ENCODE measurements at regions not wholly inside any gene's neighbourhood (a gene's known extent, or its start where the extent isn't known, plus 50 kb on each side); places are given as distances from the start of the nearest gene placed in this dataset.

DNA sequence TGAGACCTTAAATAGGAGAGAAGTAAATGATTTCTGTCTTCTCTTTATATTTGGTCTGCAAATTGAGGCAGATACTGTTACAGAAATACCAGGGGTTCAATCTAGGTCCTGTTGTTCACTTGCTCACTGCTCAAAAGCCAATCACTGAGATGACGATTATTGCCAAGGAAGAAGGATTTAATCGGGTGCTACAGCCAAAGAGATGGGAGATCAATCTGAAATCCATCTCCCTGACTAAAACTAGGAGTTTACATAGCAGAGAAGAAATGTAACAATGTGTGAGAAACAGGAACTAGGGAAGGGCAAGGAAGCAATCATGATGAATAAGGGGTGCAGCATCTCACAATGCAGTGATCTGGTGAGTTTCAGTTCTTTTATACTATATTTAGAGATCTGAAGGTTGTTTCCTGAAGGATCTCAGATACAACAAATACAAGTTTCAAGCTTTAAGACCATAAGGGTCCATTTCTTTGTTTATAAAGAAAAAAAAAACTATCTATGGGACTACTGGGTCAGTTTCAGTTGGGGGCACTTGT, 117.9 kb upstream of the FAM9B start:
- DNase-seq: no peak
- Histone ChIP-seq H3K36me3 (ENCODE audit: control insufficient read depth in 3 of 3, insufficient read depth in 2 of 3, low read depth in 1 of 3, low read length in 3 of 3) (no peaks in the 10 kb centered on the region), H3K27ac (ENCODE audit: low read depth in 1 of 3, low read length in 2 of 3) (no peak overlapping the region), H3K27me3 (ENCODE audit: control insufficient read depth in 3 of 3, insufficient read depth in 3 of 3, low read length in 3 of 3) (no peaks in the 10 kb centered on the region), H3K9me3 (ENCODE audit: control insufficient read depth in 2 of 2, insufficient read depth in 1 of 2, low read depth in 1 of 2, low read length in 1 of 2) (no peaks in the 10 kb centered on the region), H3K4me3 (ENCODE audit: low read depth in 1 of 3, low read length in 3 of 3) (no peak overlapping the region), H3K4me1 (ENCODE audit: control insufficient read depth in 3 of 3, insufficient read depth in 2 of 3, low read depth in 1 of 3, low read length in 2 of 3) (no peaks in the 10 kb centered on the region)
- 91 to 97% (median 96%) methylated on average over 2 of the region's 2 CpGs for WGBS, 3 donors
- FAIRE-seq: no peak

DNA sequence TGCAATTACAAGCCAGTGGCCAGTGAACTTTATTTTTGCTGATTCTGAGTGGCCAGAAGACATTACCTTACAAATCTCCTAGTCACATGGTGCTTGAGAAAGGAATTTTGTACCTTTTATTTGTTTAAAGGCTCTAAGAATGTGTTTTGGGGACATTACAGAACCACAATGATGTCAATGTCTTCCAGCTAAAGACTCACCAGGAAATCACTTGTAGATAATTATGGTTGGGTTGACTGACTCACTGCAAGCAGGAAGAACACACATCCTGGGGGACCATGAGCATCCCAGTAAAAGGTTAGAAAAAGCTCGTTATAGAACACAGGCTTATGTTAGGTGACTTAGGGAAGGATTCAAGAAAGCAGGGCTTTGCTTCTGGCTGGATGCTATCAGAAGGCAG, 119.4 kb upstream of the FAM9B start:
- FAIRE-seq: no peak
- WGBS, 3 donors: 66 to 75% (median 72%) methylated on average over 1 of the region's 1 CpG

DNA sequence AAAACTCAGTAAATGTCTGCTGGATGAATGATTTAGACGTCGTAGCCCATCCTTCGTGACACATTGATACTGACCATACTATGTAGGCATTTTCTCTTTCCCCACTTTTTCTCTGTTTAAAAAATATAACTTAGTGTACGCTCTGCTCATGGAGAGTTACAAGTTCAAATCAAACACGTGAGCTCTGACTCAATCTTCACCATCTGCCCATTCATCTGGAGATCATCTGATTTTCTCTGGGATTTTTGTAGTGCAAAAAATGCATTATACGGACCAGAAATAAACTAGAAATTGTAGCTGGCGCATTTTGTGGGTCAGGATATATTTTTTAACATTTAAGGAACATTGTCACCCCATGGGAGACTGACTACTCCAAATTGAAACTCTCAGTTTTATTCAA, 124.7 kb upstream of the FAM9B start:
- H3K9me3 ChIP-seq (ENCODE audit: control insufficient read depth in 2 of 2, insufficient read depth in 1 of 2, low read depth in 1 of 2, low read length in 1 of 2): no peaks in the 10 kb centered on the region
- H3K4me1 ChIP-seq (ENCODE audit: control insufficient read depth in 3 of 3, insufficient read depth in 2 of 3, low read depth in 1 of 3, low read length in 2 of 3): no peaks in the 10 kb centered on the region
- no peaks in the 10 kb centered on the region for H3K27me3 ChIP-seq (ENCODE audit: control insufficient read depth in 3 of 3, insufficient read depth in 3 of 3, low read length in 3 of 3)
- no peak overlapping the region for H3K27ac ChIP-seq (ENCODE audit: low read depth in 1 of 3, low read length in 2 of 3)
- DNase-seq (no peak), FAIRE-seq (no peak)
- no peaks in the 10 kb centered on the region for H3K36me3 ChIP-seq (ENCODE audit: control insufficient read depth in 3 of 3, insufficient read depth in 2 of 3, low read depth in 1 of 3, low read length in 3 of 3)
- no peak overlapping the region for H3K4me3 ChIP-seq (ENCODE audit: low read depth in 1 of 3, low read length in 3 of 3)
- 77 to 90% (median 83%) methylated on average over 7 of the region's 7 CpGs for whole genome bisulfite sequencing, 3 donors

More for the DNA sequence above, 119.4 kb upstream of the FAM9B start:
- H3K27ac ChIP-seq (ENCODE audit: low read depth in 1 of 3, low read length in 2 of 3): no peak overlapping the region
- no peaks in the 10 kb centered on the region for H3K9me3 ChIP-seq (ENCODE audit: control insufficient read depth in 2 of 2, insufficient read depth in 1 of 2, low read depth in 1 of 2, low read length in 1 of 2)
- no peak overlapping the region for H3K4me3 ChIP-seq (ENCODE audit: low read depth in 1 of 3, low read length in 3 of 3)
- no peak for DNase-seq
- H3K4me1 ChIP-seq (ENCODE audit: control insufficient read depth in 3 of 3, insufficient read depth in 2 of 3, low read depth in 1 of 3, low read length in 2 of 3): no peaks in the 10 kb centered on the region
- no peaks in the 10 kb centered on the region for H3K36me3 ChIP-seq (ENCODE audit: control insufficient read depth in 3 of 3, insufficient read depth in 2 of 3, low read depth in 1 of 3, low read length in 3 of 3)
- H3K27me3 ChIP-seq (ENCODE audit: control insufficient read depth in 3 of 3, insufficient read depth in 3 of 3, low read length in 3 of 3): no peaks in the 10 kb centered on the region

DNA sequence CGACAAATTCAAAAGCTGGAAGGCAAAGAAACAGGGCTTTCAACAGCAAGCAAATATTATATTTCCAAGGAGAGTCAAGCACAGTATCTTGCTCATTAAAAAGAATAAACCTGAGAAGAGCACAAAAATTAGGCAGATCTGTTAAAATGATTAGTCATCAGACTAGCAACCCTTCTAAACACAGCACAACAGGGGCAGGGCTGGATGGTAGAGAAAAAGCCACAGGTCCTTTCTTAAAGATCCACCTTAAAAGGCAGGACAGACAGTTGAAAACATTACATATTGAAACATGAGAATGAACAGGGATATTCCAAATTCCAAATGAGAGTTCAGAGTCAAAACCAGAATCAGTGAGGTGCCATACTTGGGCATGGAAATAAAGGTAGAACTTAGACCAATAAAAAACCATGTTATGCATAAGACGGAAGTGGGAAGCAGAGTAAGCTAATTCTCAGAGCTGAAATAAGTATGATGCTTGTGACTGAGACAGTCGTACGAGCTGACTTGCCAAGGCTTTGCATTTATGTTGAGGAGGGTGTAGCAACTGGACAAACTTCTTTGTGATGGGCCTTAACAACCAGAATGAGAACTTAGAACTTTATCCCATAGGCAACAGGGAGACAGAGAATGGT, 126.9 kb upstream of the FAM9B start:
- FAIRE-seq: no peak
- Histone ChIP-seq H3K4me1 (ENCODE audit: control insufficient read depth in 3 of 3, insufficient read depth in 2 of 3, low read depth in 1 of 3, low read length in 2 of 3) (no peaks in the 10 kb centered on the region), H3K27me3 (ENCODE audit: control insufficient read depth in 3 of 3, insufficient read depth in 3 of 3, low read length in 3 of 3) (no peaks in the 10 kb centered on the region), H3K27ac (ENCODE audit: low read depth in 1 of 3, low read length in 2 of 3) (no peak overlapping the region), H3K36me3 (ENCODE audit: control insufficient read depth in 3 of 3, insufficient read depth in 2 of 3, low read depth in 1 of 3, low read length in 3 of 3) (no peaks in the 10 kb centered on the region), H3K9me3 (ENCODE audit: control insufficient read depth in 2 of 2, insufficient read depth in 1 of 2, low read depth in 1 of 2, low read length in 1 of 2) (no peaks in the 10 kb centered on the region), H3K4me3 (ENCODE audit: low read depth in 1 of 3, low read length in 3 of 3) (no peak overlapping the region)
- 81 to 90% (median 88%) methylated on average over 4 of the region's 4 CpGs for WGBS, 3 donors
- DNase-seq: no peak

DNA sequence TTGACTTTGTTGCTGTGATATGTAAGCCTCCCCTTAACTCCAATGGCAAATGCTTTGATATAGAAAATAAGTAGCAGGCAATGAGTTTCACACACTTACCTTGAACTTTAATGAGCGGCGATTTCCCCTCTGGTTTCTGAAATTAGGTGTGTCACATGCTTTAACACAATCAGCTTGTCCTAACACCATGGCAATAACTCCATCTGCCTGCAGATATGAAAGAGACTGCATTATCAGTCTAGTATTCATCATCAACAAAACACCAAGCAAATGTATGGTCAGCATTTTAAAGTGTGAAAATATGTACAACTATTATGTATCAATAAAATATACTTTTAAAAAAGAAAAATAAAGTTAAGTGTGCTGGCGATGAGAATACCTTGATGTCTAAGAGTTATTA, 128.8 kb upstream of the FAM9B start:
- no peak overlapping the region for H3K4me3 ChIP-seq (ENCODE audit: low read depth in 1 of 3, low read length in 3 of 3)
- FAIRE-seq (no peak), DNase-seq (no peak)
- no peaks in the 10 kb centered on the region for H3K9me3 ChIP-seq (ENCODE audit: control insufficient read depth in 2 of 2, insufficient read depth in 1 of 2, low read depth in 1 of 2, low read length in 1 of 2)
- 72 to 89% (median 79%) methylated on average over 3 of the region's 3 CpGs for WGBS, 3 donors
- H3K27ac ChIP-seq (ENCODE audit: low read depth in 1 of 3, low read length in 2 of 3): no peak overlapping the region
- no peaks in the 10 kb centered on the region for H3K36me3 ChIP-seq (ENCODE audit: control insufficient read depth in 3 of 3, insufficient read depth in 2 of 3, low read depth in 1 of 3, low read length in 3 of 3)
- no peaks in the 10 kb centered on the region for H3K27me3 ChIP-seq (ENCODE audit: control insufficient read depth in 3 of 3, insufficient read depth in 3 of 3, low read length in 3 of 3)
- H3K4me1 ChIP-seq (ENCODE audit: control insufficient read depth in 3 of 3, insufficient read depth in 2 of 3, low read depth in 1 of 3, low read length in 2 of 3): no peaks in the 10 kb centered on the region

DNA sequence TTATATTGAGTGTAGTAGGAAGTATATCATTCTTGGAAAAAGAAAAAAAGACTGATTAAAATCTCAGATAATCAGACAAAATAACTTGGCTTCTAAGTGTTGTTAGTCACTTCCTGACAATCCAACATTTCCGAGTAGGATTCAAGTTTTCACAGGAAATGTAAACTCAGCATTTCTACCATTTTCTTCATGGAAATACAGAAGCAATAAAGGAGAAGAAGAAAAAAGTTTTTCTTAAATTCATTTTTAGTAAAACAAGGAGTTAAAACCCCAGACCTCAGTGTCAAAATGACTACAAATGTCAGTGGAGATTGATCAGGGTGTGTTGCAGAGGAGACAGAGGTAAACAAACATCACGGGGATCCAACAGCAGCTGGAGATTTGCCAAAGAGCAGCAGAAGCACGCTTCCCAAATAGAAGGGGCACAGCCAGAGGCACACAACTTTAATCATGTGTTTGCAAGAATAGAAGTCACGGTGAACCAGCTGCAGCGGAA, 129.3 kb upstream of the FAM9B start:
- Histone ChIP-seq H3K27me3 (ENCODE audit: control insufficient read depth in 3 of 3, insufficient read depth in 3 of 3, low read length in 3 of 3) (no peaks in the 10 kb centered on the region), H3K4me1 (ENCODE audit: control insufficient read depth in 3 of 3, insufficient read depth in 2 of 3, low read depth in 1 of 3, low read length in 2 of 3) (no peaks in the 10 kb centered on the region), H3K27ac (ENCODE audit: low read depth in 1 of 3, low read length in 2 of 3) (no peak overlapping the region), H3K4me3 (ENCODE audit: low read depth in 1 of 3, low read length in 3 of 3) (no peak overlapping the region), H3K9me3 (ENCODE audit: control insufficient read depth in 2 of 2, insufficient read depth in 1 of 2, low read depth in 1 of 2, low read length in 1 of 2) (no peaks in the 10 kb centered on the region), H3K36me3 (ENCODE audit: control insufficient read depth in 3 of 3, insufficient read depth in 2 of 3, low read depth in 1 of 3, low read length in 3 of 3) (no peaks in the 10 kb centered on the region)
- DNase-seq (no peak), FAIRE-seq (no peak)
- WGBS, 3 donors: 30 to 37% (median 32%) methylated on average over 5 of the region's 5 CpGs

DNA sequence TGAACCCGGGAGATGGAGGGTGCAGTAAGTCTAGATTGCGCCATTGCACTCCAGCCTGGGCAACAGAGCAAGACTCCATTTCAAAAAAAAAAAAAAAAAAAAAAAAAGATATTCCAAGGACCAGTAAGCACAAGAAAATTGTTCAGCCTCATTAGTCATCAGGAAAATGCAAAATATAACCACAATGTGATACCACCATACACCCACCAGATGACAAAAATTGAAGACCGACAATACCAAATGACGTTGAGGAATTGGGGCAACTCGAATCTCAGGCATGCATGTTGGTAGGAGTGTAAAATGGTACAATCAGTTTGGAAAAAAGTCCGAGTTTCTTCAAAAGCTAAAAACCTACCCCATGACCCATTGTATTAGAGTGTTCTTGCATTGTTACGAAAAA, 130.2 kb upstream of the FAM9B start:
- Histone ChIP-seq H3K4me1 (ENCODE audit: control insufficient read depth in 3 of 3, insufficient read depth in 2 of 3, low read depth in 1 of 3, low read length in 2 of 3) (no peaks in the 10 kb centered on the region), H3K27me3 (ENCODE audit: control insufficient read depth in 3 of 3, insufficient read depth in 3 of 3, low read length in 3 of 3) (no peaks in the 10 kb centered on the region), H3K36me3 (ENCODE audit: control insufficient read depth in 3 of 3, insufficient read depth in 2 of 3, low read depth in 1 of 3, low read length in 3 of 3) (no peaks in the 10 kb centered on the region), H3K4me3 (ENCODE audit: low read depth in 1 of 3, low read length in 3 of 3) (no peak overlapping the region), H3K27ac (ENCODE audit: low read depth in 1 of 3, low read length in 2 of 3) (no peak overlapping the region), H3K9me3 (ENCODE audit: control insufficient read depth in 2 of 2, insufficient read depth in 1 of 2, low read depth in 1 of 2, low read length in 1 of 2) (no peaks in the 10 kb centered on the region)
- DNase-seq (no peak), FAIRE-seq (no peak)
- WGBS, 3 donors: 85 to 89% (median 88%) methylated on average over 7 of the region's 7 CpGs

DNA sequence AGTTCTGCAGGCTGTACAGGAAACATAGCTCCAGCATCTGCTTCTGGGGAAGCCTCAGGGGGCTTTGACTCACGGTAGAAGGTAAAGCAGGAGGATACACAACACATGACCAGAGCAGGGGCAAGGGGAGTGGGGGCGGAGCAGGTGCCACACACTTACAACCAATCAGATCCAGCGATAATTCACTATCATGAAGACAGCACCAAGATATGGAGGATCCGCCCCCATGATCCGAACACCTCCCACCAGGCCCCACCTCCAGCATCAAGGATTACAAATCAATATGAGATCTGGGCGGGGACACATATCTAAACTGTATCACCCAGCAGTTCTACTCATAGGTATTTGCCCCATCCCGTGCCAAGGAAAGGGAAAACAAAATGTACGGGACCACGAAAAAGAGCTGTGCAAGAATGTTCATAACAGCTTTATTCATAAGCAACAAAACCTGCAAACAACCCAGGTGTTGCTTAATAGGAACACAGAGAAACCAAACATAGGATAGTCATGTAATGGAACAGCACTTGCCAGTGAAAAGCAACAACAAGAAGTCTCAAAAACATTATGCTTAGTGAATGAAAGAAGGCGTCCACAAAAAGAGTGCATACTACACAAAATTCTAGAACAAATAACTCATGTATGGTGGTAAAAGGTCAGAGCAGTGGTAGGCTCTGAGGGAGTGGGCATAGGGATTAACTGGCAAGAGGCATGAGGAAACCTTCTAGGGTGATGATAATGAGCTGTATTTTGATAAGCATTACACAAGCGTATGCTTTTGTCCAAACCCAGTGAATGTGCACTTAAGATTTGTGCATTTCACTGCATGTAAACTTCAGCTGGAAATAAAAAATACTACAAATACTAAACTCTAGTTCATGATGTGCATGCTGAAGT, 130.9 kb upstream of the FAM9B start:
- FAIRE-seq (no peak), DNase-seq (no peak)
- no peaks in the 10 kb centered on the region for H3K27me3 ChIP-seq (ENCODE audit: control insufficient read depth in 3 of 3, insufficient read depth in 3 of 3, low read length in 3 of 3)
- no peaks in the 10 kb centered on the region for H3K9me3 ChIP-seq (ENCODE audit: control insufficient read depth in 2 of 2, insufficient read depth in 1 of 2, low read depth in 1 of 2, low read length in 1 of 2)
- H3K36me3 ChIP-seq (ENCODE audit: control insufficient read depth in 3 of 3, insufficient read depth in 2 of 3, low read depth in 1 of 3, low read length in 3 of 3): no peaks in the 10 kb centered on the region
- 79 to 85% (median 82%) methylated on average over 11 of the region's 11 CpGs for WGBS, 3 donors
- H3K4me1 ChIP-seq (ENCODE audit: control insufficient read depth in 3 of 3, insufficient read depth in 2 of 3, low read depth in 1 of 3, low read length in 2 of 3): no peaks in the 10 kb centered on the region
- no peak overlapping the region for H3K4me3 ChIP-seq (ENCODE audit: low read depth in 1 of 3, low read length in 3 of 3)
- H3K27ac ChIP-seq (ENCODE audit: low read depth in 1 of 3, low read length in 2 of 3): no peak overlapping the region

Measured in small intestine (tissue), 7 donors.